Activated naive CD8-positive, alpha-beta T cell treated with anti-CD3 and anti-CD28 coated beads, Interleukin-2, amount 50 U/mL, for 24 hours (primary cell): ENCODE measurements at regions not wholly inside any gene's neighbourhood (a gene's known extent, or its start where the extent isn't known, plus 50 kb on each side); places are given as distances from the start of the nearest gene placed in this dataset.

ENCODE experiments used
- ATAC-seq: fragments of 150-1000 bp; cut with Tn5 transposase; one replicate; pipeline ENCODE4 v1.10.0; 2021
- DNase-seq: peaks from one replicate; pipeline ENCODE4 v3.0.0; 2021
- H3K27ac Mint-ChIP-seq: one replicate; pipeline ENCODE4 v1.8.0; 2021; ENCODE audit warnings: mild to moderate bottlenecking, mixed read lengths
- H3K27me3 Mint-ChIP-seq: one replicate; pipeline ENCODE4 v1.8.0; 2021; ENCODE audit warnings: mixed read lengths
- H3K36me3 Mint-ChIP-seq: one replicate; pipeline ENCODE4 v1.8.0; 2021; ENCODE audit warnings: low read depth, mixed read lengths
- H3K4me1 Mint-ChIP-seq: one replicate; pipeline ENCODE4 v1.8.0; 2021; ENCODE audit warnings: mixed read lengths
- H3K4me3 Mint-ChIP-seq: one replicate; pipeline ENCODE4 v1.8.0; 2021; ENCODE audit warnings: mild to moderate bottlenecking, moderate library complexity, mixed read lengths
- H3K9me3 Mint-ChIP-seq: one replicate; pipeline ENCODE4 v1.8.0; 2021; ENCODE audit warnings: mixed read lengths

- H3K27me3 Mint-ChIP-seq: no peaks in the 10 kb centered on the region
- no peak for ATAC-seq
Observed at GRCh38 chr2:11904941-11905340, 158.5 kb downstream of the LPIN1 start.

GRCh38 chr2:11907190-11907589 lies 160.8 kb downstream of the LPIN1 start:
- H3K36me3 Mint-ChIP-seq: no peaks in the 10 kb centered on the region
- ATAC-seq: no peak
- peaks cover 4% of the 10 kb centered on the region for H3K4me1 Mint-ChIP-seq
- no peak overlapping the region for H3K27ac Mint-ChIP-seq
- H3K27me3 Mint-ChIP-seq: no peaks in the 10 kb centered on the region
- no peak for DNase-seq
- no peak overlapping the region for H3K4me3 Mint-ChIP-seq
- H3K9me3 Mint-ChIP-seq: no peaks in the 10 kb centered on the region

More at GRCh38 chr2:11904941-11905340, 158.5 kb downstream of the LPIN1 start:
- DNase-seq: no peak
- peaks cover 4% of the 10 kb centered on the region for H3K4me1 Mint-ChIP-seq
- no peak overlapping the region for H3K4me3 Mint-ChIP-seq
- no peaks in the 10 kb centered on the region for H3K9me3 Mint-ChIP-seq
- no peaks in the 10 kb centered on the region for H3K36me3 Mint-ChIP-seq
- H3K27ac Mint-ChIP-seq: no peak overlapping the region

GRCh38 chr2:11910971-11911370 lies 164.5 kb downstream of the LPIN1 start:
- Mint-ChIP-seq H3K4me1 (no peaks in the 10 kb centered on the region), H3K4me3 (no peak overlapping the region), H3K27me3 (no peaks in the 10 kb centered on the region), H3K9me3 (peaks cover 11% of the 10 kb centered on the region), H3K27ac (no peak overlapping the region), H3K36me3 (no peaks in the 10 kb centered on the region)
- DNase-seq: no peak
- ATAC-seq: no peak

- no peak for ATAC-seq
- Mint-ChIP-seq H3K27ac (no peak overlapping the region), H3K4me3 (no peak overlapping the region)
Observed at GRCh38 chr2:11912980-11913379, 166.5 kb downstream of the LPIN1 start.

GRCh38 chr2:11914455-11914854 lies 168.0 kb downstream of the LPIN1 start:
- DNase-seq (no peak), ATAC-seq (no peak)
- no peak overlapping the region for H3K27ac Mint-ChIP-seq
- no peaks in the 10 kb centered on the region for H3K36me3 Mint-ChIP-seq
- peaks cover 11% of the 10 kb centered on the region for H3K9me3 Mint-ChIP-seq
- H3K4me3 Mint-ChIP-seq: no peak overlapping the region
- peaks cover 2% of the 10 kb centered on the region for H3K27me3 Mint-ChIP-seq
- no peaks in the 10 kb centered on the region for H3K4me1 Mint-ChIP-seq

More at GRCh38 chr2:11912980-11913379, 166.5 kb downstream of the LPIN1 start:
- Mint-ChIP-seq H3K27me3 (peaks cover 2% of the 10 kb centered on the region), H3K9me3 (peaks cover 11% of the 10 kb centered on the region), H3K4me1 (no peaks in the 10 kb centered on the region), H3K36me3 (no peaks in the 10 kb centered on the region)
- no peak for DNase-seq

GRCh38 chr2:11915650-11916049 lies 169.2 kb downstream of the LPIN1 start:
- Mint-ChIP-seq H3K4me3 (no peak overlapping the region), H3K9me3 (peaks cover 11% of the 10 kb centered on the region), H3K4me1 (no peaks in the 10 kb centered on the region), H3K36me3 (no peaks in the 10 kb centered on the region), H3K27ac (no peak overlapping the region), H3K27me3 (peaks cover 2% of the 10 kb centered on the region)
- DNase-seq: no peak
- ATAC-seq: no peak

- H3K27me3 Mint-ChIP-seq: peaks cover 2% of the 10 kb centered on the region
- no peak overlapping the region for H3K4me3 Mint-ChIP-seq
- ATAC-seq (no peak), DNase-seq (no peak)
- no peaks in the 10 kb centered on the region for H3K36me3 Mint-ChIP-seq
- no peaks in the 10 kb centered on the region for H3K9me3 Mint-ChIP-seq
- H3K27ac Mint-ChIP-seq: no peak overlapping the region
- H3K4me1 Mint-ChIP-seq: no peaks in the 10 kb centered on the region
Observed at GRCh38 chr2:11919953-11920352, 173.5 kb downstream of the LPIN1 start.

- DNase-seq (no peak), ATAC-seq (no peak)
- no peaks in the 10 kb centered on the region for H3K4me1 Mint-ChIP-seq
- H3K4me3 Mint-ChIP-seq: no peak overlapping the region
- no peaks in the 10 kb centered on the region for H3K36me3 Mint-ChIP-seq
- H3K27ac Mint-ChIP-seq: no peak overlapping the region
- H3K27me3 Mint-ChIP-seq: peaks cover 5% of the 10 kb centered on the region
- H3K9me3 Mint-ChIP-seq: no peaks in the 10 kb centered on the region
Observed at GRCh38 chr2:11920993-11921583, 174.7 kb downstream of the LPIN1 start.

GRCh38 chr2:11922294-11922693 lies 175.9 kb downstream of the LPIN1 start:
- DNase-seq (no peak), ATAC-seq (no peak)
- H3K9me3 Mint-ChIP-seq: no peaks in the 10 kb centered on the region
- H3K27ac Mint-ChIP-seq: no peak overlapping the region
- H3K4me3 Mint-ChIP-seq: no peak overlapping the region
- H3K36me3 Mint-ChIP-seq: no peaks in the 10 kb centered on the region
- H3K4me1 Mint-ChIP-seq: no peaks in the 10 kb centered on the region
- peaks cover 3% of the 10 kb centered on the region for H3K27me3 Mint-ChIP-seq

- H3K9me3 Mint-ChIP-seq: no peaks in the 10 kb centered on the region
- DNase-seq: no peak
- H3K4me3 Mint-ChIP-seq: no peak overlapping the region
- no peak overlapping the region for H3K27ac Mint-ChIP-seq
- H3K4me1 Mint-ChIP-seq: no peaks in the 10 kb centered on the region
- no peaks in the 10 kb centered on the region for H3K36me3 Mint-ChIP-seq
- peaks cover 3% of the 10 kb centered on the region for H3K27me3 Mint-ChIP-seq
- no peak for ATAC-seq
Observed at GRCh38 chr2:11923935-11924334, 177.5 kb downstream of the LPIN1 start.

- Mint-ChIP-seq H3K4me1 (peaks cover 3% of the 10 kb centered on the region), H3K9me3 (no peaks in the 10 kb centered on the region), H3K27ac (no peak overlapping the region), H3K4me3 (no peak overlapping the region), H3K27me3 (peaks cover 3% of the 10 kb centered on the region), H3K36me3 (no peaks in the 10 kb centered on the region)
- ATAC-seq: no peak
- no peak for DNase-seq
Observed at GRCh38 chr2:11925295-11926066, 179.0 kb downstream of the LPIN1 start.

GRCh38 chr2:11930211-11930761 lies 183.9 kb downstream of the LPIN1 start:
- Mint-ChIP-seq H3K9me3 (no peaks in the 10 kb centered on the region), H3K4me1 (peaks cover 10% of the 10 kb centered on the region), H3K27me3 (peaks cover 3% of the 10 kb centered on the region), H3K36me3 (no peaks in the 10 kb centered on the region), H3K27ac (no peak overlapping the region), H3K4me3 (no peak overlapping the region)
- no peak for DNase-seq
- ATAC-seq: no peak

GRCh38 chr2:11932048-11932512 lies 185.6 kb downstream of the LPIN1 start:
- no peak for DNase-seq
- H3K9me3 Mint-ChIP-seq: no peaks in the 10 kb centered on the region
- H3K36me3 Mint-ChIP-seq: no peaks in the 10 kb centered on the region
- peaks cover 10% of the 10 kb centered on the region for H3K4me1 Mint-ChIP-seq
- no peak for ATAC-seq
- no peaks in the 10 kb centered on the region for H3K27me3 Mint-ChIP-seq
- H3K27ac Mint-ChIP-seq: no peak overlapping the region
- H3K4me3 Mint-ChIP-seq: no peak overlapping the region

GRCh38 chr2:11932962-11933361 lies 186.5 kb downstream of the LPIN1 start:
- Mint-ChIP-seq H3K27me3 (no peaks in the 10 kb centered on the region), H3K36me3 (no peaks in the 10 kb centered on the region), H3K4me3 (no peak overlapping the region), H3K9me3 (no peaks in the 10 kb centered on the region), H3K4me1 (peaks cover 10% of the 10 kb centered on the region), H3K27ac (no peak overlapping the region)
- ATAC-seq: no peak
- DNase-seq: no peak

GRCh38 chr2:11933854-11934253 lies 187.4 kb downstream of the LPIN1 start:
- no peak for ATAC-seq

More at GRCh38 chr2:11933854-11934253, 187.4 kb downstream of the LPIN1 start:
- Mint-ChIP-seq H3K27me3 (no peaks in the 10 kb centered on the region), H3K9me3 (no peaks in the 10 kb centered on the region), H3K36me3 (no peaks in the 10 kb centered on the region), H3K4me1 (peaks cover 10% of the 10 kb centered on the region), H3K4me3 (no peak overlapping the region), H3K27ac (no peak overlapping the region)
- no peak for DNase-seq
